Muscle of arm (tissue), 1 donor: ENCODE measurements at regions not wholly inside any gene's neighbourhood (a gene's known extent, or its start where the extent isn't known, plus 50 kb on each side); places are given as distances from the start of the nearest gene placed in this dataset.

Experiments used
- DNase-seq: peaks from one replicate; pipeline ENCODE4 v3.0.0-alpha.2; 2013

DNA sequence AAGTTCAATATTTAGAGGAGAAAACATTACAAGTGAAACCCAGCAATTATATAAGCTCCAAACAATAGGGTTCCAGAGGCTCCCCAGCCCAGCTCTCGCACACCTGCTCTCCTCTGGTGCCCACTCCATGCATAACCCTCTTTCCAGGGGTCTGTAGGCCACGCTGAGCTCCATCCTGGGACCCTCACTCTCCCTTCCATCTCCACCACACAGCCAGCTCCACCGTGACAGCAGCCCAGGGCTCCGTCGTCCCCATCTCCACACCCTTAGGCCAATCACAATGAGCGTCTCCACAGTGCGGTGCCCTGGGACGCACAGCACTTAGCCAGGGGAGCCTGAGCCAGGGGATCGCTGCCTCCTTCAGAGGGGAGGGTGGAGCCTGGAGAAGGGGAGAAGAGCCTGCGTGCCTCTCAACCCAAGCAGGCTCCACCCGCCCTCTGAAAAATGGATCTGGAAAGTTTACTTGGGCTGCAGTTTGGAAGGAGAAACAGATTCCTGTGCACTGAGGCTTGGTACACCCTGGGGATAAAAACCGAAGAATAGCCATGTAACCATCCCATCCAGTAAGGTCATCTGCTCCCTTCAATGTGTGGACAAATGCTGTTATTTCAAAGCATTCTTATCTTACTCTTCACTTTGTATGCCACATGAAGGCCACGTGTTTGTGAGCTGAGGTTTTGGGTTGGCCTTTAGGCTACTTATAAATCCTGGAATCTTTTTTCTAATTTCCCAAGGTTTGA, 72.4 kb upstream of the GGTLC1 start:
- DNase-seq = no peak

- DNase-seq = no peak
These were observed 70.6 kb upstream of the GGTLC1 start for GRCh38 chr20:24059174-24059573.

DNA sequence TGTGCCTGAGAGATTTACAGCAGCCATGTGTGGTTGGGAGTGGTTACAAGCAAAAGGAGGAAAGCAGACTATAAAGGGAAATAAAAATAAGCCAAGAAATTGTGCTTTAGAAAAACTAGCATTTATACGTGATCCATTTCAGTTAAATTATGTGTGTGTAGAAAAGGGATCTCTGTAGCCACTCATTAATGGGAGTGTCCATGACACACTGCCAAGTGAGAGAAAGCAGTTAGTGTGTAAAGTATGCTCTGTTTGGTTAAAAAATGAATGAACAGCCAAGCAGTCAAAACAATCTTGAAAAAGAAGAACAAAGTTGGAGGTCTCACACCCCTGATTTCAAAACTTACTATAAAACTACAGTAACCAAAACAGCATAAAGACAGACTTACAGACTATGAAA, 67.9 kb upstream of the GGTLC1 start:
- no peak for DNase-seq

DNA sequence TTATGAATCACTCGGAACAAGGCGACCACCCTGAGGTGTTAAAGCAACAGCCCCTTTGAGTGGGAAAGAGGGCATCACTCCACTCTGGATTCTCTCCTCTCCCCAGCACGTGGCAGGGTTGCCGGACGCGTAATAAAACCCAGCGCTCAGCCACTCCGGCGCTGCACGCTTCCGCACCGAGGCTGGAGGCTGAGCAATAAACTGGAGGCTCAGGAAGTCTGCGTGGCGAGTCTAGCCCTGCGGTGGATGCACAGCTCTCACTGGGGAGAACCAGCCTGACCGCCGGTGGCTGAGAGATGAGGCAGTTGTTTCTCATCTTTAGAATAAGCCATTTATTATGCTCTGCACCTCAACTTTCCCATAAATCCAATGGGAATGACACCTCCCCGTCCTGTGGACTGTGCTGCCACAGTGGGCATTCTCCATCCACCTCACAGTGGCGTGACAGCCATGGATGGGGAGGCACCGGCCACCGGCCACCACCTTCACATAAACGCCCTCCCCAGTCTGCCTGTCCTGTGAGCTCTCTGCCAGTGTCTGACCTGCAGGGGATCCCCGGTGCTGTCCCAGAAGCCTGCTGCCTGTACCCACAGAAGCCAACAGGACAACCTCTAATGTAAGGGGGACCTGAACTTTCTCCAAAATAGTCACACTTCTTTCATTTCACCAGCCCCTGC, 64.2 kb upstream of the GGTLC1 start:
- DNase-seq = no peak

GRCh38 chr20:24051160-24051559, 62.6 kb upstream of the GGTLC1 start:
- DNase-seq = no peak

- DNase-seq = no peak
These were observed 61.5 kb upstream of the GGTLC1 start for GRCh38 chr20:24050119-24050518.

DNA sequence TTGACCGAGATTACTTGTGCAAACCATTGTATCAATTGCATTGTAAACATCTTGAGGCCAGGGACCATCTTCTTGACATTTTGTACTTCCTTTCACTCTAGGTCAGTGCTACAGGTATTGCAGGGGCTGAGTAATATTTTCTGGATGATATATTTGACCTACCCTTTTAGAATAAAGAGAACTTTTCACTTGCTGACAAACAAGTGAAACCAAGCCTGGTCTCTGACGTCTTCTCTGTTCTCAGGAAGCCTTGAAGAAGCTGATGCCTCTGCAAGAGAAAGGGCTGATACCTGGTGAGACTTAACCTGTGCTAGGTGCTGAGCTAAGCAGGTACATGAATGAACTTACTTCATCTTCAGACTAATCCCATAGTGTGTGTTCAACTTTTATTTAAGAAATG, 60.5 kb upstream of the GGTLC1 start:
- DNase-seq = no peak

DNA sequence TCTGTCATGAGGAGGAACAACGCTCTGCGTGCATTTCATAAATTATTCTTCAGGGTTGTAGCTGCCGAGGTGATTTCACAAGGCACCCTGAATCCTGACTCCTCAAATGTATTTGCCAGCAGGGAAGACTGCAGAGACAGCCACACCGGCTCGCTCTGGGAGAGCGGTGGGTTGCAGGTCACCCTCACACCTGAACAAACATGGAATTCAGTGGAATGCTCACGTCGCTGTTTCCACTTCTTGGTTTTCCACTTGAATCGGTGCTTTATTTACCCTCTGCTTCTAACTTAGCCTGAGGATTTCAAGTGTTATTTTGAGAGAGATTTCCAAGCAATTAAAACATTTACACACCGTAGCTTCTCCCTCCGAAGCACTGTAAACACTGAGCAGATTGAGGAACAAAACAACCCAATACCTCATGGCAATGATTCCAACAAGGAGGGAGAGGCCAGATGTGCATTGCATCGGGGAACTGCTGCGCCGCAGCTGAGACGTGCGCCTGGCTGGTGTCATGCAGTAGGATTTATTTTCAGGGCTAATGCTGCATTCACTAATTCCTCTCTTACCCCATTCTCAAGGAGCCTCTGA, 59.5 kb upstream of the GGTLC1 start:
- no peak for DNase-seq

- no peak for DNase-seq
These were observed 58.3 kb upstream of the GGTLC1 start for GRCh38 chr20:24046888-24047287.

DNA sequence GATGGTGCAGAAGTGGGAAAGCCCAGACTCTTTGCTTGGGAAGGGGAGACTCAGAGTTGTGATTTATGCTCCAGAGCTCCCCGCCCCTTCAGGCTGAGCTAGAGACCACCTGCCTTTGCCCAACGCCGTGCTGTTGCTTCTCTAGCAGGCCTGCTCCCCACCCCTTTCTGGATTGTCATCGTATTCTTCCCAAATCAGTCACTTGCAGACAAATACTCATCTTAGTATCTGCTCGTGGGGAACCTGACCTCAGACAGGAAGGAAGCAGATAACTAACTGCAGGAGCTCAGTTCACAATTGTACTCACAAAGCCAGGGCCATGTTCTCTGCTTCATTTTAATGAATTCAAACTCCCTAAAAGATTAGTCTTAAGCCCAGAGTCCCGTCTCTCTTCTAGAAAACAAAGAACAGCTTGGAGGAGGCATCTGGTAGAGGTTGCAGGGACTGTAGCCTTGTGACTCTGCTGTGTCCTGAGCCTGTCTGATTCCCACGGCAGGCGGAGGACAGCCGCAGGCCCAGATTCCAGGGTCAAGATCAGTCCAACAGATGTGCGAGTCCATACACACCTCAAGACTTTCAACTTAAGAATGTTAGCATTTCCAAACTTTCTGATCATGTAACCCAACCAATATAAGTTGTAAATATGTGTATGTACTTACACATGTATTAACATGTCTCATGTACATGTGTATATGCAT, 57.2 kb upstream of the GGTLC1 start:
- DNase-seq = no peak

GRCh38 chr20:24043294-24043693, 54.7 kb upstream of the GGTLC1 start:
- no peak for DNase-seq

DNA sequence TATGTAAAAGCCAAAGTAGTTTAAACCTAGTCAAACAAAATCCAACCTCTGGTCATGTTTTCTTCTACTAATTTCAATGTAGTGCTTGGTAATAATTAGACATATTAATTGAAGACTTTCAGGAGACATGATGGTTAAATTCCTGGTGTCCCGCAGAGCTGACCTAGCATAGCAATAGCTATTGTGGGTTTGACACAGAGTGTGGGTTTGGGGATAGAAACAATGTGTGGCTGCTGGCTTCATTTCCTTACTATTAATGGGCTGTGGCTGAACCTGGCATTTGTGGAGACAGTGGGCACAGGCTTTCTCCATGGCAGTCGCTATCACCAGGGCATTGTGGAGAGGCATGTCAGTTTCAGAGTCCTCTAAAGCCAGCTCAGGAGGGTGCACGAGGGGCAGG, 54.1 kb upstream of the GGTLC1 start:
- DNase-seq = no peak

DNA sequence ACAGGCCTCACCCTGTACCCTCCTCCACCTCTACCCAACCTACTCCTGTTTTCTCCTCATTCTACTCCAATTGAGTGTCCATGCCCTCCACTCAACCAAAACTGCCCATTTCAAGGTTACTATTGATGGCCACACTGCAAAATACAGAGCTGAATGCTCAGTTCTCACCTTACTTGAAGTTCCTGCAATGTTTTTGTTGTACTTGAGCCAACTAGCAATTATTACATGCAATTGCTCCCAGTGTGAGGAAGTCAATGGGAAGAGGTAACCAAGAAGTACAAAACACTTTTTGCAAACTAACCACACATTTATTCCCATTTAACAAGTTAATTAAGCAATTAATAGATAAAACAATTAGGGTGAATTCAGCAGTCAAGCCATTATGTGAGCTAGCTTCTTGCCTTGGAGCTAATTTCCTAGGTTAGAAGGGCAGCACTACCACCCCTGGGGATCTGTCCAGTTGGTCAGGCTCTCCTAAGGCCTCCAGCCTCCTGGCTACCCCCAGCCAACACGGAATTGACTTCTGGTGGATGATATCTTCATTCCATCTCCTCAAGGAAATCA, 52.4 kb upstream of the GGTLC1 start:
- DNase-seq = no peak

DNA sequence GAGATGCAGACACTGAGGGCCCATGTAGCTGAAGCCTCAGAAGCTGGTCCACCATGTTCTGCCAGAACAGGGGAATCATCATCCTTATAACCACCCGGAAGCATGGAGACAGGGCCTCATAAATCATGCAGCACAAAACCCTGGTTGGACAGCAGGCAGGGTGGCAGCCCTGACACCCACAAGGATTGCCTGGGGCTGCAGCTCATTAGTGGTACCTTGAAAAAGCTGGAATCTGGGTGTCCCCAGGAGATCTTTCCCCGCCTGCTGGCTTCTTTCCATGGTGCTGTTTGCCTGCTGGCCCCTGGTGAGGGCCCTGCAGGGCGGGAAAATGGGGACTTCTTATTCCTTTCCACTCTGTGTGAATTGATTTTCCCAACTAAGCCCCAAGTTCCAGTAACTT, 50.6 kb upstream of the GGTLC1 start:
- DNase-seq = no peak
